ENCODE measurements at regions not wholly inside any gene's neighbourhood (a gene's known extent, or its start where the extent isn't known, plus 50 kb on each side); places are given as distances from the start of the nearest gene placed in this dataset.

- TF ChIP-seq POLR2A (IDR thresholded peaks at IDR 0.05) (no peak), POLR2AphosphoS5 (IDR thresholded peaks at IDR 0.05; ENCODE audit: insufficient read depth in 1 of 2, low read depth in 1 of 2) (no peak), CTCF (IDR thresholded peaks at IDR 0.05) (no peak)
Measured at GRCh38 chr12:92518071-92518470, 184.7 kb upstream of the PLEKHG7 start.
